ENCODE measurements at regions not wholly inside any gene's neighbourhood (a gene's known extent, or its start where the extent isn't known, plus 50 kb on each side); places are given as distances from the start of the nearest gene placed in this dataset.

DNA sequence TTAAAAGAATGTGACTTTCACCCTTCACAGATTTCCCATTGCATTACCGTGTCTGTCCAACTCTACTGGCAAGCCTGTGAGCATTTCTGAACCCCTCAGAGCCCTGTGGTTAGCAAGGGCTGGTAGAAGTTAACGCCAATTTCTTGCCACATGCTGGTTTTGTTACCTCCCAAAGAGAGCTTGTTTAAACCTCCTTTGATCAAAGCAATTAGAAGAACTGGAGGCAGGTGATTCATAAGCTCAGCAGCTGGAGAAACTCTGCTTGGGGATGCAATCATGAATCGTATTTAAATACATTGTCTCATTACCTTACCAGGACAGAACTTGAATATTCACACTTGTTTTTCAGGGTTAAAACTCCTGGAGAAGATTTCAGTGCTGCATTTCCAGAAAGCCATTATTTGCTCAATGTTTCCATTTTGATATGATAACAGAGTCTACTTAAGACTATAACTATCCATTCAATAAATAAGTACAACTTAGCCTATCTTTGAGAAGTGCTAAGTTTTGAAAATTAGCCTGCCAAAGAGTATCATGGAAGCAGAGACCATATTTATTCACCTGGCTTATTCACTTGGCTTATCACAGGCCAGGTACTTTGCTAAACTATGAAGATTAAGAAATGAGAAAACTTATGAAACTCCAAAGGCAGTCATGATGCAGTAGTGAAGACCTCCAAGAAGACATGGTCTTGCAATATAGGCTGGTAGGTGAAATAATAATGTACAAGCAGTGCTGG lies 292.8 kb downstream of the INSIG2 start:
- TF ChIP-seq, protein P1, sequence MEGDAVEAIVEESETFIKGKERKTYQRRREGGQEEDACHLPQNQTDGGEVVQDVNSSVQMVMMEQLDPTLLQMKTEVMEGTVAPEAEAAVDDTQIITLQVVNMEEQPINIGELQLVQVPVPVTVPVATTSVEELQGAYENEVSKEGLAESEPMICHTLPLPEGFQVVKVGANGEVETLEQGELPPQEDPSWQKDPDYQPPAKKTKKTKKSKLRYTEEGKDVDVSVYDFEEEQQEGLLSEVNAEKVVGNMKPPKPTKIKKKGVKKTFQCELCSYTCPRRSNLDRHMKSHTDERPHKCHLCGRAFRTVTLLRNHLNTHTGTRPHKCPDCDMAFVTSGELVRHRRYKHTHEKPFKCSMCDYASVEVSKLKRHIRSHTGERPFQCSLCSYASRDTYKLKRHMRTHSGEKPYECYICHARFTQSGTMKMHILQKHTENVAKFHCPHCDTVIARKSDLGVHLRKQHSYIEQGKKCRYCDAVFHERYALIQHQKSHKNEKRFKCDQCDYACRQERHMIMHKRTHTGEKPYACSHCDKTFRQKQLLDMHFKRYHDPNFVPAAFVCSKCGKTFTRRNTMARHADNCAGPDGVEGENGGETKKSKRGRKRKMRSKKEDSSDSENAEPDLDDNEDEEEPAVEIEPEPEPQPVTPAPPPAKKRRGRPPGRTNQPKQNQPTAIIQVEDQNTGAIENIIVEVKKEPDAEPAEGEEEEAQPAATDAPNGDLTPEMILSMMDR (IDR thresholded peaks at IDR 0.05; ENCODE audit: poor library complexity, severe bottlenecking), result no peak
- TF ChIP-seq TAF1 (IDR thresholded peaks at IDR 0.05; ENCODE audit: low read depth), result no peak
- TF ChIP-seq POLR2AphosphoS5 (IDR thresholded peaks at IDR 0.05), result no peak
- no peak for TF ChIP-seq EZH2 (IDR thresholded peaks at IDR 0.05; ENCODE audit: borderline replicate concordance, insufficient read depth, low read length, poor library complexity, severe bottlenecking)
- TF ChIP-seq RAD21 (conservative IDR thresholded peaks at IDR 0.05), result no peak
